ENCODE measurements at regions not wholly inside any gene's neighbourhood (a gene's known extent, or its start where the extent isn't known, plus 50 kb on each side); places are given as distances from the start of the nearest gene placed in this dataset.

DNA sequence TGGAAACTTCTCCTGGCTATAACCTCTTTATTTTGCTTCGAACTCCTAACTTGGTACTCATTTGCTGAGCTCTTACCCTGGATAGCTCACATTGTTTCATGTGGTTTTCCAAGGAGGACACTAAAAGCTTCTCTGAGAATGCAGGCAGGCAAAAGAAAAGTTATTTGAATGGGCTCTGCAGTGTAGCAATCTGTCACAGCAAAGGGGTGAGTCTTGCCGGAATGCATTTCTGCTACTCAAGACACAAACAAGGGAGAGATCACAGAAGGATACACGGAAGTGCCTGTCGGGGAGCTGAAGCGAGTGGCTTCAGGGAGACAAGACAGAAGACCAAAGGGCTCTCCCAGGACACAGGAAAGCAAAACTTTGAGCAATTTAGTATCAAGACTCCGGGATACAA is 265.4 kb downstream of the SS18 start:
- no peak for TF ChIP-seq CTCF (IDR thresholded peaks at IDR 0.05; ENCODE audit: low read length)
- TF ChIP-seq EZH2 (IDR thresholded peaks at IDR 0.05; ENCODE audit: borderline replicate concordance, low read length), result no peak

All from OCI-LY1 (cell line).